A549 (cell line): ENCODE measurements at regions not wholly inside any gene's neighbourhood (a gene's known extent, or its start where the extent isn't known, plus 50 kb on each side); places are given as distances from the start of the nearest gene placed in this dataset.

ENCODE experiments used
- ATAC-seq, 2 experiments: fragments of 200-7000 bp in 1 of 2; fragments of >200 bp in 1 of 2; cut with Nextera tagmentation in 1 of 2; cut with Tn5 transposase in 1 of 2; 3 replicates each; pipeline versions ENCODE4 v1.8.0 to v1.9.1; 2018 to 2020; ENCODE audit warnings: mild to moderate bottlenecking in 1 of 2, moderate library complexity in 1 of 2
- CTCF ChIA-PET: fragments of 300-600 bp; sonication (Branson Sonifier 250); formaldehyde crosslinking; extraction: SDS; loops from one replicate; lab custom pipeline; 2021; ENCODE audit warnings: antibody characterized with exemption, inconsistent platforms; lab: Yijun Ruan, JAX
- POLR2A ChIA-PET: fragments of 350-600 bp; formaldehyde crosslinking; extraction: SDS; loops from one replicate; lab custom pipeline; 2021; ENCODE audit warnings: antibody characterized with exemption, inconsistent platforms; lab: Yijun Ruan, JAX
- DNase-seq, 2 experiments: peaks; one replicate each; pipeline versions ENCODE4 v3.0.0 to v3.0.0-alpha.2; 2011 to 2016; ENCODE audit warnings: low read depth in 1 of 2, low spot score in 1 of 2
- FAIRE-seq: peaks from 2 replicates; lab custom pipeline; 2011; peaks lifted over from hg19 to GRCh38; lab: Jason Lieb, UNC
- H3K27ac ChIP-seq, 2 experiments: fragments of >200 bp; sonication (Bioruptor Twin); formaldehyde crosslinking; 3 replicates each; pipeline ENCODE4 v1.5.1; 2016 to 2017
- H3K4me1 ChIP-seq: fragments of >200 bp; sonication (Bioruptor Twin); formaldehyde crosslinking; 3 replicates; pipeline ENCODE4 v1.6.1; 2016
- H3K4me2 ChIP-seq: fragments of >200 bp; sonication (Bioruptor Twin); formaldehyde crosslinking; 3 replicates; pipeline ENCODE4 v1.6.1; 2016
- H3K4me3 ChIP-seq: fragments of >200 bp; sonication (Bioruptor Twin); formaldehyde crosslinking; 3 replicates; pipeline ENCODE4 v1.5.1; 2016
- H3K9me3 ChIP-seq: fragments of >200 bp; sonication (Bioruptor Twin); formaldehyde crosslinking; 3 replicates; pipeline ENCODE4 v1.6.1; 2016
- CBX2 ChIP-seq: fragments of 200-600 bp; sonication (generic); IDR thresholded peaks from 2 replicates; pipeline ENCODE4 v1.6.1; 2016; ENCODE audit warnings: low read depth, mild to moderate bottlenecking, borderline replicate concordance
- CEBPB ChIP-seq, 2 experiments: fragments of >200 bp in 1 of 2; sonication (Bioruptor Twin) in 1 of 2; formaldehyde crosslinking in 1 of 2; IDR thresholded peaks; 2 replicates each; pipeline ENCODE4 v1.6.1; 2012 to 2016
- CHD2 ChIP-seq: fragments of 150-350 bp; IDR thresholded peaks from 2 replicates; pipeline ENCODE4 v1.6.1; 2014; ENCODE audit warnings: low read length; ENCODE audit not compliant: partially characterized antibody
- EP300 ChIP-seq, 2 experiments: fragments of >200 bp; sonication (Bioruptor Twin); formaldehyde crosslinking; IDR thresholded peaks; 2 replicates in 1 of 2; 3 replicates in 1 of 2; pipeline ENCODE4 v1.6.1; 2016 to 2017
- FOSB ChIP-seq: fragments of 250-450 bp; sonication (Bioruptor Pico); IDR thresholded peaks from 2 replicates; pipeline ENCODE4 v1.5.0; 2020; ENCODE audit warnings: mild to moderate bottlenecking, moderate library complexity
- FOSL2 ChIP-seq, 2 experiments: fragments of 450-650 bp in 1 of 2; fragments of >200 bp in 1 of 2; sonication (Bioruptor Twin) in 1 of 2; formaldehyde crosslinking; IDR thresholded peaks; 2 replicates each; pipeline versions ENCODE4 v1.5.0 to v1.6.1; 2016 to 2020; ENCODE audit warnings: mild to moderate bottlenecking in 1 of 2, moderate library complexity in 1 of 2
- GATA3 ChIP-seq: IDR thresholded peaks from 2 replicates; pipeline ENCODE4 v1.6.1; 2012; ENCODE audit warnings: borderline replicate concordance
- HOXB5 ChIP-seq: fragments of 250-450 bp; sonication (Bioruptor Pico); IDR thresholded peaks from 2 replicates; pipeline ENCODE4 v1.5.0; 2020; ENCODE audit warnings: mild to moderate bottlenecking, moderate library complexity
- JUNB ChIP-seq: fragments of >200 bp; sonication (Bioruptor Twin); formaldehyde crosslinking; IDR thresholded peaks from 2 replicates; pipeline ENCODE4 v1.6.1; 2016
- NFE2L2 ChIP-seq: fragments of 150-350 bp; conservative IDR thresholded peaks from 2 replicates; pipeline ENCODE4 v1.6.1; 2014; ENCODE audit warnings: low read length
- NR3C1 ChIP-seq: fragments of >200 bp; sonication (Bioruptor Twin); formaldehyde crosslinking; IDR thresholded peaks from 3 replicates; pipeline ENCODE4 v1.6.1; 2017
- POLR2A ChIP-seq: IDR thresholded peaks from 2 replicates; pipeline ENCODE4 v1.6.1; 2012; ENCODE audit warnings: mild to moderate bottlenecking, low read length
- RCOR1 ChIP-seq: fragments of 150-350 bp; IDR thresholded peaks from 2 replicates; pipeline ENCODE4 v1.6.1; 2014; ENCODE audit warnings: antibody characterized with exemption, low read length, low read depth
- RNF2 ChIP-seq: fragments of 200-600 bp; sonication (generic); IDR thresholded peaks from 2 replicates; pipeline ENCODE4 v1.6.1; 2016; ENCODE audit warnings: low read depth, mild to moderate bottlenecking, antibody characterized with exemption, moderate library complexity, borderline replicate concordance
- TFCP2L1 ChIP-seq: fragments of 250-450 bp; sonication (Bioruptor Pico); IDR thresholded peaks from 2 replicates; pipeline ENCODE4 v1.5.0; 2021; ENCODE audit warnings: mild to moderate bottlenecking
- ZC3H11A ChIP-seq: fragments of 450-650 bp; IDR thresholded peaks from 2 replicates; pipeline ENCODE4 v1.6.1; 2014; ENCODE audit warnings: antibody characterized with exemption, mild to moderate bottlenecking
- ZFP36 ChIP-seq: fragments of 450-650 bp; IDR thresholded peaks from 2 replicates; pipeline ENCODE4 v1.6.1; 2014; ENCODE audit warnings: borderline replicate concordance; ENCODE audit not compliant: partially characterized antibody
- ZSCAN20 ChIP-seq: fragments of 250-450 bp; sonication (Bioruptor Pico); IDR thresholded peaks from 2 replicates; pipeline ENCODE4 v1.8.0; 2022; ENCODE audit warnings: mild to moderate bottlenecking, moderate library complexity
- WGBS: methylation state at CpG from one replicate; pipeline ENCODE4 v1.1.6; 2017; ENCODE audit errors: missing lambda C conversion rate; 5-methylcytosine and 5-hydroxymethylcytosine counted together
- TF ChIP-seq, protein P1 (sequence below): fragments of 200-600 bp; sonication (generic); IDR thresholded peaks from 2 replicates; pipeline ENCODE4 v1.6.1; 2016; ENCODE audit warnings: antibody characterized with exemption, mild to moderate bottlenecking, moderate library complexity
- TF ChIP-seq, protein P2 (sequence below): IDR thresholded peaks from 2 replicates; pipeline ENCODE4 v1.6.1; 2012

DNA sequence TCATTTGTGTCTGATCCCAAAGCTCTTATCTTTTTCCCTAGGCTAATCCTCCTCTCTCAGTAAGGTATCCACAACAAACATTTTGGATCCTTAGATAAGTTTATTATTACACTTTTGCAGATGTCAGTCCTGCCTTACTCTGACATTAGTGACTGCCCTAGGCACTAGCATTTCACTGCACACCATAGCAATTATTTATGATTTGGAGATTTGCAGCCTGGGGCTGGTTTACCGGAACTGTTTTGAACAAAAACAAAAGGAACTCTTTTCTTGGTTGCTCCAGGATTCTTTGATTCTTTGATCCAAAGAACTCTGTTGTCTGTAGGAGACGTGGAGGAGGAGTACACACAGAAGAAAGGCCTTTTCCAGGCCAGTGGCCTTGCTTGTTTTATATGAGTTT is 80.4 kb downstream of the EDNRB start:
- POLR2A ChIA-PET: no interaction called here
- TF ChIP-seq HOXB5 (CRISPR knock-in tag): no peak
- TF ChIP-seq, protein P1, sequence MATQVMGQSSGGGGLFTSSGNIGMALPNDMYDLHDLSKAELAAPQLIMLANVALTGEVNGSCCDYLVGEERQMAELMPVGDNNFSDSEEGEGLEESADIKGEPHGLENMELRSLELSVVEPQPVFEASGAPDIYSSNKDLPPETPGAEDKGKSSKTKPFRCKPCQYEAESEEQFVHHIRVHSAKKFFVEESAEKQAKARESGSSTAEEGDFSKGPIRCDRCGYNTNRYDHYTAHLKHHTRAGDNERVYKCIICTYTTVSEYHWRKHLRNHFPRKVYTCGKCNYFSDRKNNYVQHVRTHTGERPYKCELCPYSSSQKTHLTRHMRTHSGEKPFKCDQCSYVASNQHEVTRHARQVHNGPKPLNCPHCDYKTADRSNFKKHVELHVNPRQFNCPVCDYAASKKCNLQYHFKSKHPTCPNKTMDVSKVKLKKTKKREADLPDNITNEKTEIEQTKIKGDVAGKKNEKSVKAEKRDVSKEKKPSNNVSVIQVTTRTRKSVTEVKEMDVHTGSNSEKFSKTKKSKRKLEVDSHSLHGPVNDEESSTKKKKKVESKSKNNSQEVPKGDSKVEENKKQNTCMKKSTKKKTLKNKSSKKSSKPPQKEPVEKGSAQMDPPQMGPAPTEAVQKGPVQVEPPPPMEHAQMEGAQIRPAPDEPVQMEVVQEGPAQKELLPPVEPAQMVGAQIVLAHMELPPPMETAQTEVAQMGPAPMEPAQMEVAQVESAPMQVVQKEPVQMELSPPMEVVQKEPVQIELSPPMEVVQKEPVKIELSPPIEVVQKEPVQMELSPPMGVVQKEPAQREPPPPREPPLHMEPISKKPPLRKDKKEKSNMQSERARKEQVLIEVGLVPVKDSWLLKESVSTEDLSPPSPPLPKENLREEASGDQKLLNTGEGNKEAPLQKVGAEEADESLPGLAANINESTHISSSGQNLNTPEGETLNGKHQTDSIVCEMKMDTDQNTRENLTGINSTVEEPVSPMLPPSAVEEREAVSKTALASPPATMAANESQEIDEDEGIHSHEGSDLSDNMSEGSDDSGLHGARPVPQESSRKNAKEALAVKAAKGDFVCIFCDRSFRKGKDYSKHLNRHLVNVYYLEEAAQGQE: no peak
- no peak for TF ChIP-seq CEBPB (IDR thresholded peaks at IDR 0.05)
- TF ChIP-seq FOSL2 (IDR thresholded peaks at IDR 0.05): no peak
- no peak for TF ChIP-seq FOSL2 (CRISPR knock-in tag; IDR thresholded peaks at IDR 0.05)
- TF ChIP-seq FOSB (CRISPR knock-in tag): no peak
- no peak for TF ChIP-seq ZC3H11A
- TF ChIP-seq ZSCAN20 (CRISPR knock-in tag): no peak
- no peak for TF ChIP-seq JUNB
- no peak for TF ChIP-seq EP300 (IDR thresholded peaks at IDR 0.05)
- no peak for TF ChIP-seq ZFP36
- no peak for TF ChIP-seq RNF2
- TF ChIP-seq, all 56 proteins: peak for 0
- no peak for ATAC-seq
- no peak overlapping the region for H3K4me2 ChIP-seq
- CTCF ChIA-PET: no interaction called here
- H3K4me3 ChIP-seq: no peak overlapping the region
- WGBS: 27% methylated on average over 2 of the region's 2 CpGs
- H3K4me1 ChIP-seq: no peaks in the 10 kb centered on the region
- DNase-seq: no peak
- H3K9me3 ChIP-seq: no peaks in the 10 kb centered on the region
- no peak overlapping the region for H3K27ac ChIP-seq
- FAIRE-seq: no peak

DNA sequence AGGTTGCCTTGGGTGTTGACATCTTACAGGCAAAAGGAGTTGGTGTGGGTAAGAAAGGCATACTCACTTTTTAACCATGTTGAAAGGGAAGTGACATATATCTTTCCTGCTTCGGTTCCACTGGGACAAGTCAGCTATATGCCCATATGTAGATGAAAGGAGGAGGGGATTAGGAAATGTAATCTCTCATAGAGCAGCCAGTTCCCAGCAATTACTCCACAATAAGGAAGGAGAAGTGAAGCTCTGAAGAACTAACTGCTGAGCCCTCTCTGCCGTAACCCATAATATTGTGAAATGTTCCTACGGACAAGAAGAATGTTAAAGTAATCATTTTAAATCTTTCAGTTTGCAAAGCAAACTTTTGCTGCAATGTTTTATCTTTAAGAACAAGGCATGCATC is 82.2 kb downstream of the EDNRB start:
- WGBS: 58% methylated on average over 3 of the region's 3 CpGs
- TF ChIP-seq, protein P2, sequence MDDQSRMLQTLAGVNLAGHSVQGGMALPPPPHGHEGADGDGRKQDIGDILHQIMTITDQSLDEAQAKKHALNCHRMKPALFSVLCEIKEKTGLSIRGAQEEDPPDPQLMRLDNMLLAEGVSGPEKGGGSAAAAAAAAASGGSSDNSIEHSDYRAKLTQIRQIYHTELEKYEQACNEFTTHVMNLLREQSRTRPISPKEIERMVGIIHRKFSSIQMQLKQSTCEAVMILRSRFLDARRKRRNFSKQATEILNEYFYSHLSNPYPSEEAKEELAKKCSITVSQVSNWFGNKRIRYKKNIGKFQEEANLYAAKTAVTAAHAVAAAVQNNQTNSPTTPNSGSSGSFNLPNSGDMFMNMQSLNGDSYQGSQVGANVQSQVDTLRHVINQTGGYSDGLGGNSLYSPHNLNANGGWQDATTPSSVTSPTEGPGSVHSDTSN: no peak
- no peak for TF ChIP-seq RCOR1
- TF ChIP-seq JUNB: no peak
- TF ChIP-seq POLR2A: no peak
- no peak for TF ChIP-seq CHD2
- TF ChIP-seq TFCP2L1 (CRISPR knock-in tag): no peak
- no peak for TF ChIP-seq NFE2L2
- TF ChIP-seq FOSB (CRISPR knock-in tag): no peak
- TF ChIP-seq, all 56 proteins: peak for 0
- no peak for FAIRE-seq
- no peaks in the 10 kb centered on the region for H3K9me3 ChIP-seq
- no peaks in the 10 kb centered on the region for H3K4me1 ChIP-seq
- H3K4me2 ChIP-seq: no peak overlapping the region
- H3K4me3 ChIP-seq: no peak overlapping the region
- no peak for DNase-seq
- no peak overlapping the region for H3K27ac ChIP-seq
- ChIA-PET POLR2A (no interaction called here), CTCF (no interaction called here)
- ATAC-seq: no peak

DNA sequence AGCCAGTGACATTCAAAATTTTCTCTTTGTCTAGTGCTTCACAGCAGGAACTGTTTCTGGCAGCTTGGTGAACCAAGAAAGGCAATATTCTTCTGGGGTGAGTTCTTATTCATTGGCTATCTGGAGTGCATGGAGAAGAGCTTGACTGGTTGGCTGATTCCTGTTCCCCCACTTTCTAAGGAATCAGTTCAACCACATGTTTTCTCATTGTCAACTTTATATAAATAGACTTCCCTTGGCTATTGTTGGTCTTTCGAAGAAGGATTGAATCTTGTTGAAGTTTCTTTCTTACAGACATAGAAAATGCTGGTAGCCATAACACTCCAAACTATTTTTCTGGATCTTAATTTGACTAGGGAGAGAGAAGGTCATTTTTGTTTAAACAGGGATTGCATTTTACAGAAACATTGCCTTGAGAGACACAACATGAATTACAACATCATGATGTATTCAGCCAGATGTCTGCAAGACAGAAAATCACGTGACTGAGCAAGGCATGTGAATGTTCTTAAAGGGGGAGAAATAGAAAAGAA is 85.2 kb downstream of the EDNRB start:
- Histone ChIP-seq H3K9me3 (no peaks in the 10 kb centered on the region), H3K4me3 (no peak overlapping the region), H3K4me1 (no peaks in the 10 kb centered on the region), H3K27ac (no peak overlapping the region), H3K4me2 (no peak overlapping the region)
- TF ChIP-seq GATA3: no peak
- TF ChIP-seq NR3C1: no peak
- TF ChIP-seq CBX2: no peak
- CTCF ChIA-PET: no interaction called here
- 5% methylated on average over 2 of the region's 2 CpGs for WGBS
- POLR2A ChIA-PET: no interaction called here
- ATAC-seq: no peak
- no peak for FAIRE-seq
- DNase-seq: no peak
